DMS 273 (cell line): ENCODE measurements at regions not wholly inside any gene's neighbourhood (a gene's known extent, or its start where the extent isn't known, plus 50 kb on each side); places are given as distances from the start of the nearest gene placed in this dataset.
"Not testable (repeated sequence)": the region's sequence is repeated elsewhere in the genome, so short reads cannot be mapped to it uniquely, and the experiment has no call there.

Experiments used
- DNase-seq: peaks from one replicate; lab custom pipeline; 2025; ENCODE audit not compliant: unreplicated experiment; lab: John Stamatoyannopoulos, UW

DNA sequence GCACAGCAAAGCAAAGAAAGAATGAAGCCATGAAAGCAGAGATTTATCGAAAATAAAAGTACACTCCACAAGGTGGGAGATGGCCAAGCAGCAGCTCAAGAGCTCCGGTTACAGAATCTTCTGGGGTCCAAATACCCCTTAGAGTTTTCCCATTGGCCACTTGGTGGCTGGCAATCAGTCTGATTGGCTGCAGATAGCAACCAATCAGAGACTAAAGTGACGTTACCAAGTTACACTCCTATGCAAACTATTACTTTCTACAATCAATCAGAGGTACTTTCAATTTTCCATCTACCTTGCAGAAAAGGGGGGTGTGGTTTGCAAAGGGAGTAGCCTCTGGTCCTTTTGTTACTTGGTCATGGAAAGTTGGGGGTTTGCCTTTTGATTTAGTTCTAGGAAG is 58.0 kb upstream of the AUTS2 start:
- no peak for DNase-seq

DNA sequence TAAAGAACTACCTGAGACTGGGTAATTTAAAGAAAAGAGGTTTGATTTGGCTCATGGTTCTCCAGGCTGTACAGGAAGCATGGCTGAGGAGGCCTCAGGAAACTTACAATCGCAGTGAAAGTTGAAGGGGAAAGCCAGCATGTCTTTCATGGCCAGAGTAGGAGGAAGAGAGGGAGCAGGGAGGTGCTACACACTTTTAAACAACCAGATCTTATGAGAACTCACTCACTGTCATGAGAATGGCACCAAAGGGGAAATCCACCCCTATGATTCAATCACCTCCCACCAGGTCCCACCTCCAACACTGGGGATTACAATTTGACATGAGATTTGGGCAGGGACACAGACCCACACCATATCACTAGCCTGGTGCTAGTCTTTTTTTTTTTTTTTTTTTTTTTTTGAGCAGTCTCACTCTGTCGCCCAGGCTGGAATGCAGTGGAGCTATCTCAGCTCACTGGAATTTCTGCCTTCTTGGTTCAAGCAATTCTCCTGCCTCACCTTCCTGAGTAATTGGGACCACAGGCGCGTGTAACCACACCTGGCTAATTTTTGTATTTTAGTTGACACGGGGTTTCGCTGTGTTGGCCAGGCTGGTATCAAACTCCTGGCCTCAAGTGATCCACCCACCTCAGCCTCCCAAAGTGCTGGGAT is 56.4 kb upstream of the AUTS2 start:
- DNase-seq: not testable (repeated sequence)

DNA sequence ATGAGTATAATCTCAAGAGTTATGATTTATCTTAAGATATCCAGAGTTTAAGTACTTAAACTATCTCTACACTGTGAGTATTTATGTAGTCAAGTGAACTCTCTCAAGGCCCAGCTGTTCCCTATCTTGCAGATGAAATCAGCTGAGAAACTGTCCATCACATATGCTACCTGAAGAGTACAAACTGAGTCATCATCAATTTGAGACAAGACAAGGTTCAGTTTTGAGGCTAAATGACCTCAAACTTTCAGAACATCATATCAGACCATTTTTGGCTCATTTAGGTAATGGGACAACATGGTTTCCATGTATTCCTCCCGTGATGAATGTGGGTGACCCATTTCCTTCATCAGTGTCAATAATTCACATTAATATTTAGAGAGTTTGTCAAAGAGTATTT is 53.1 kb upstream of the AUTS2 start:
- no peak for DNase-seq
